ENCODE measurements at regions not wholly inside any gene's neighbourhood (a gene's known extent, or its start where the extent isn't known, plus 50 kb on each side); places are given as distances from the start of the nearest gene placed in this dataset.

DNA sequence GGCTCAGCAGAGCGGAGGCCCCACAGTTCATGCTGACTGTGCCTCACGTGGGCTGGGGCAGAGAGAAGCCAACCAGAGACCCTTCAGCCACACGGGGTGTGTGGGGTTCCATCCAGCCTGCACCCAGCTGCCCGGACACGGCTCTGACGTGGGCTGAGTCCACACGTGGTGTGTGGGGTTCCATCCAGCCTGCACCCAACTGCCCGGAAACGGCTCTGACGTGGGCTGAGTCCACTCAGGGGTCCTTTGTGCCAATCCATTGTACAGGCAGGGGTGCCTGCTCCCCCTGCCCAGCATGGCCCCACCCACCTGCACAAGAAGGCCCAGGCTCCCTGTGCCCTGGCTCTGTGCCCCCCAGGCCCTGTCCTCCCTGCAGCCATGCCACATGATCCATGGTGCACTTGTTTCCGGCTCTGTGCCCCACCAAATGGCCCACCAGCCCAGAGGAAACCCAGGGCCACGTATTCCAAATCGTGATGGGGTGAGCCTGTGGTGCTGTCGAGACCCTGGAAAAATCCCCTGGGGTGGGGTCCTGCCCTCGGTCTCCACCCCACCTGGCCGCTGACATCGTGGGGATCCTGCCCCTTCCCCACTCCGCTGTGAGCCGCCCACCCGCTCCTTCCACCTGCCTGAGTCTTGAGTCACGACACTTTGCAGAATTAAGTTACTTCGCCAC lies 99.3 kb upstream of the SFSWAP start:
- no peak for TF ChIP-seq EZH2 (IDR thresholded peaks at IDR 0.05; ENCODE audit: borderline replicate concordance, low read length)
- TF ChIP-seq, protein P1, sequence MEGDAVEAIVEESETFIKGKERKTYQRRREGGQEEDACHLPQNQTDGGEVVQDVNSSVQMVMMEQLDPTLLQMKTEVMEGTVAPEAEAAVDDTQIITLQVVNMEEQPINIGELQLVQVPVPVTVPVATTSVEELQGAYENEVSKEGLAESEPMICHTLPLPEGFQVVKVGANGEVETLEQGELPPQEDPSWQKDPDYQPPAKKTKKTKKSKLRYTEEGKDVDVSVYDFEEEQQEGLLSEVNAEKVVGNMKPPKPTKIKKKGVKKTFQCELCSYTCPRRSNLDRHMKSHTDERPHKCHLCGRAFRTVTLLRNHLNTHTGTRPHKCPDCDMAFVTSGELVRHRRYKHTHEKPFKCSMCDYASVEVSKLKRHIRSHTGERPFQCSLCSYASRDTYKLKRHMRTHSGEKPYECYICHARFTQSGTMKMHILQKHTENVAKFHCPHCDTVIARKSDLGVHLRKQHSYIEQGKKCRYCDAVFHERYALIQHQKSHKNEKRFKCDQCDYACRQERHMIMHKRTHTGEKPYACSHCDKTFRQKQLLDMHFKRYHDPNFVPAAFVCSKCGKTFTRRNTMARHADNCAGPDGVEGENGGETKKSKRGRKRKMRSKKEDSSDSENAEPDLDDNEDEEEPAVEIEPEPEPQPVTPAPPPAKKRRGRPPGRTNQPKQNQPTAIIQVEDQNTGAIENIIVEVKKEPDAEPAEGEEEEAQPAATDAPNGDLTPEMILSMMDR (IDR thresholded peaks at IDR 0.05; ENCODE audit: low read length) = no peak

Measured in OCI-LY1 (cell line).